ENCODE measurements at regions not wholly inside any gene's neighbourhood (a gene's known extent, or its start where the extent isn't known, plus 50 kb on each side); places are given as distances from the start of the nearest gene placed in this dataset.

DNA sequence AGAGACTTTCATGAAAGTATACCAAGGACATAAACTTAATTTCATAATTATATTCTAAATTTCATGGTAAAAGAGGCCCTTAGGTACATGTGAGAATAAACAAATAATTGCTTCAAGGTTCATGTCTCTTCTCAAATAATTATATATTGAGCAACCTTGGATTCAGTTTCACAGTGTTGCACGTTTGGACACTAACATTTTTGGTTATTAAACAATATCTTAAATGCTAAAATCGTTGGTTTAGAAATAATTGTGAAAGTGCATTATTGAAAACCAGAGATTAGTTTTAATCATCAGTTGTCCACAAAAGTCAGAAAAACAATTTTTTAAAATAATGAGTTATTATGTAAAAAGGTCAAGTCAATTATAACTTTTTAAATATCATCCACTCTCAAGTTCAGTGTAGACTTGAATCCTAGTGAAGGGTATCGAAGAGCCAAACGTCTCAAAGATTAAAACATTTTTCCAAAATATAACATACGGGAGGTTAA, 227.1 kb upstream of the DEFB112 start:
- no peak for TF ChIP-seq EZH2 (IDR thresholded peaks at IDR 0.05)
- TF ChIP-seq POLR2AphosphoS5 (IDR thresholded peaks at IDR 0.05; ENCODE audit: borderline replicate concordance, low read depth, low read length), result no peak
- TF ChIP-seq FOXP2 (optimal IDR thresholded peaks at IDR 0.05; ENCODE audit: control extremely low read depth, extremely low read length, insufficient read depth), result no peak
